Naive B cell (primary cell): ENCODE measurements at regions not wholly inside any gene's neighbourhood (a gene's known extent, or its start where the extent isn't known, plus 50 kb on each side); places are given as distances from the start of the nearest gene placed in this dataset.
"Not testable (repeated sequence)": the region's sequence is repeated elsewhere in the genome, so short reads cannot be mapped to it uniquely, and the experiment has no call there.

ENCODE experiments used
- ATAC-seq, 2 donors: fragments of 150-1000 bp; cut with Tn5 transposase; 2 replicates each; pipeline ENCODE4 v1.10.0; 2021; ENCODE audit warnings: low read depth in 2 of 2, mild to moderate bottlenecking in 2 of 2, moderate library complexity in 2 of 2
- DNase-seq: peaks from one replicate; pipeline ENCODE4 v3.0.0; 2022
- H3K27ac Mint-ChIP-seq, 6 donors: one replicate each; pipeline ENCODE4 v1.8.0; 2020 to 2022; ENCODE audit warnings: mild to moderate bottlenecking in 6 of 6, mixed read lengths in 6 of 6, moderate library complexity in 5 of 6, inconsistent platforms in 2 of 6
- H3K27me3 Mint-ChIP-seq, 3 donors: one replicate each; pipeline ENCODE4 v1.8.0; 2021 to 2022; ENCODE audit warnings: mixed read lengths in 3 of 3, mild to moderate bottlenecking in 1 of 3
- H3K36me3 Mint-ChIP-seq, 2 donors: one replicate each; pipeline ENCODE4 v1.8.0; 2020 to 2022; ENCODE audit warnings: mixed read lengths in 2 of 2, inconsistent platforms in 1 of 2, mild to moderate bottlenecking in 1 of 2
- H3K4me1 Mint-ChIP-seq, 3 donors: one replicate each; pipeline ENCODE4 v1.8.0; 2020 to 2022; ENCODE audit warnings: mixed read lengths in 3 of 3, inconsistent platforms in 1 of 3, mild to moderate bottlenecking in 1 of 3, moderate library complexity in 1 of 3
- H3K4me3 Mint-ChIP-seq, 8 donors: one replicate each; pipeline ENCODE4 v1.8.0; 2020 to 2022; ENCODE audit warnings: mild to moderate bottlenecking in 8 of 8, mixed read lengths in 8 of 8, moderate library complexity in 8 of 8, inconsistent platforms in 2 of 8
- H3K9me3 Mint-ChIP-seq, 7 donors: one replicate each; pipeline ENCODE4 v1.8.0; 2020 to 2022; ENCODE audit warnings: mixed read lengths in 7 of 7, mild to moderate bottlenecking in 5 of 7, inconsistent platforms in 2 of 7, moderate library complexity in 1 of 7

DNA sequence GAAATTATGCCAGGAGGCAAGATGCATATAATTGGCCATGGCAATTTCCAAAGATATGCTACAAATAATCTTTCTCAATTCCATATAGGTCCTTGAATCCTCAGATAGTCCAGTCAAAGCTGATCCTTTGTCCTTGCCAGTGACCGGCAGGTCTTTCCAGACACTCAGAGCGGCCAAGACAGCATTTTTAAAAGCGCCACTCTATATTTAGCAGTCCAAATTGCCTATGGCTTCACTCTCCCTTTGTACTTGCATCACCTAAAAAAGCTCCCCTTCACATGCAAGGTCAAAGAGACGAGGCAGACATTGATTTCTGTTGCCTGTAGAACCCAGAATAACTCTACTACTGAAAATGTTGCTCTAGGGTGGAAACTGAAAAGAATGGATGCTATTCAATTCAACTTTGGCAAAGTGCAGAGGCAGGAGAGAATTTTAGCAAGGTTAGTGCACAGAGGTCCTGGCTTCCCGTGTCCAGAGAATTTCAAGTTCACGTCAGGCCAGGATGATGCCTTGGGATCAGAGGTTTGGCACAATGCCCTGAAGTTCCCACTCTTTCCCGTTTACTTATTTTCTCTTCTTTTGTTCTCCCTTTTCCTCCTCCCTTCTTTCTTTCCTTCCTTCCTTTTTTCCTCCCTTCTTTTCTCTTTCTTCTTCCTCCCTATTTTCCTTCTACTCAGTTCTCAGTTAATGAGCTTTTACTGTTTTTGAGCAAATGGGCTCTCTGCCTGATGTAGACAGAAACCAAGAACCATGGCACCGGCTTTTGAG is 108.5 kb downstream of the KCNK1 start:
- H3K36me3 Mint-ChIP-seq, result no peaks in the 10 kb centered on the region
- H3K27ac Mint-ChIP-seq, result no peak overlapping the region
- ATAC-seq (no peak), DNase-seq (no peak)
- H3K4me1 Mint-ChIP-seq, result no peaks in the 10 kb centered on the region
- no peak overlapping the region for H3K4me3 Mint-ChIP-seq
- no peaks in the 10 kb centered on the region for H3K27me3 Mint-ChIP-seq
- peaks cover 0 to 2% (median 0%) of the 10 kb centered on the region in 7 donors for H3K9me3 Mint-ChIP-seq

DNA sequence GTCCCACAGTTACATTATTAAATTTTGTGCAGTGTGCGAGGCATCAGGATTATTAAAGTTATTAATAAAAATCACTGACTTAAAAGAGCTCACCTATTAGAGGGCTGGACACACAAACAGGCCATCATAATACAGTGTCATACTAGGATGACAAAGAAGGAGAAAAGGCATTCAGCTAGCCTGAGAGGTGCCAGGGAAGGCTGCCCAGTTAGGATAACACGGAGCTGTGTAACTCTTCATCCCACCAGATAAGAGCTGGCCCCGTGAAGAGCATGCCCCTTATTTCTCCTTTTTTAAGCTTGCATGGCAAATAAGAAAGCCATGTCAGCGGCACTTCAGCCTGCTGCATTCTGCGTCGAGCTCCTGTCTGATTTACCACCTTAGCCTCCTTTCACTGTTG is 109.5 kb downstream of the KCNK1 start:
- Mint-ChIP-seq H3K27ac (no peak overlapping the region), H3K27me3 (no peaks in the 10 kb centered on the region), H3K9me3 (peaks cover 0 to 2% (median 0%) of the 10 kb centered on the region in 7 donors), H3K36me3 (no peaks in the 10 kb centered on the region), H3K4me3 (no peak overlapping the region), H3K4me1 (no peaks in the 10 kb centered on the region)
- no peak for ATAC-seq
- no peak for DNase-seq

GRCh38 chr1:233724131-233724631 is 110.3 kb downstream of the KCNK1 start:
- H3K27ac Mint-ChIP-seq, H3K4me1 Mint-ChIP-seq, H3K4me3 Mint-ChIP-seq: not testable (repeated sequence)

GRCh38 chr1:233725423-233725822 is 111.5 kb downstream of the KCNK1 start:
- DNase-seq, result no peak

More at GRCh38 chr1:233724131-233724631, 110.3 kb downstream of the KCNK1 start:
- not testable (repeated sequence) for H3K9me3 Mint-ChIP-seq, H3K27me3 Mint-ChIP-seq, H3K36me3 Mint-ChIP-seq, ATAC-seq, DNase-seq

GRCh38 chr1:233728721-233729120 is 114.8 kb downstream of the KCNK1 start:
- DNase-seq (no peak), ATAC-seq (no peak)
- peaks cover 0 to 4% (median 2%) of the 10 kb centered on the region in 7 donors for H3K9me3 Mint-ChIP-seq
- H3K27me3 Mint-ChIP-seq, result peaks cover 0 to 4% (median 0%) of the 10 kb centered on the region in 3 donors
- no peak overlapping the region for H3K4me3 Mint-ChIP-seq
- H3K4me1 Mint-ChIP-seq, result no peaks in the 10 kb centered on the region
- no peaks in the 10 kb centered on the region for H3K36me3 Mint-ChIP-seq
- H3K27ac Mint-ChIP-seq, result no peak overlapping the region

More at GRCh38 chr1:233725423-233725822, 111.5 kb downstream of the KCNK1 start:
- Mint-ChIP-seq H3K27me3 (peaks cover 0 to 4% (median 0%) of the 10 kb centered on the region in 3 donors), H3K9me3 (peaks cover 0 to 5% (median 0%) of the 10 kb centered on the region in 7 donors), H3K27ac (no peak overlapping the region), H3K4me3 (no peak overlapping the region), H3K36me3 (no peaks in the 10 kb centered on the region), H3K4me1 (no peaks in the 10 kb centered on the region)
- no peak for ATAC-seq

DNA sequence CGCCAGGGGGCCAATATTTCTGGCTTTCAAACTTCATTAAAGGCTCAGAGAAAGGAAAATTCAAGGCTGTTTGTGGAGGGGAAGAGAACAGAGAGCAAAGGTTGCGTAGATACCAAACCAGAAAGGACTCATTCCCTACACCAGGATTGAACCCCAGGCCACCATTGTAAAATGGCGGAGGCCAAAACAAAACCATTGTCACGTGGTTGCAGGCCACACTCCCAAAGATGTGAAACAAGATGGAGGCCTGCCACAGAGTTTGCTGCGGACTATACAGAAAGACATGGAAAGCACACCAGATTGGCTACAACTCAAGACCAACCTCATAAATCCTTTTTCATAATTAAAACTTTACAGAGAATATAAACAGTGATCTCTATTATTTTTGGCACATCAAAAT is 116.5 kb downstream of the KCNK1 start:
- H3K4me3 Mint-ChIP-seq, result no peak overlapping the region
- no peak overlapping the region for H3K27ac Mint-ChIP-seq
- ATAC-seq, result no peak
- peaks cover 0 to 4% (median 2%) of the 10 kb centered on the region in 7 donors for H3K9me3 Mint-ChIP-seq
- no peaks in the 10 kb centered on the region for H3K4me1 Mint-ChIP-seq
- H3K27me3 Mint-ChIP-seq, result peaks cover 0 to 4% (median 0%) of the 10 kb centered on the region in 3 donors
- DNase-seq, result no peak
- H3K36me3 Mint-ChIP-seq, result no peaks in the 10 kb centered on the region

GRCh38 chr1:233730809-233731208 is 116.9 kb downstream of the KCNK1 start:
- Mint-ChIP-seq H3K9me3 (peaks cover 0 to 4% (median 0%) of the 10 kb centered on the region in 7 donors), H3K4me3 (no peak overlapping the region), H3K4me1 (no peaks in the 10 kb centered on the region), H3K27me3 (peaks cover 0 to 4% (median 0%) of the 10 kb centered on the region in 3 donors), H3K27ac (no peak overlapping the region), H3K36me3 (no peaks in the 10 kb centered on the region)
- DNase-seq (no peak), ATAC-seq (no peak)

DNA sequence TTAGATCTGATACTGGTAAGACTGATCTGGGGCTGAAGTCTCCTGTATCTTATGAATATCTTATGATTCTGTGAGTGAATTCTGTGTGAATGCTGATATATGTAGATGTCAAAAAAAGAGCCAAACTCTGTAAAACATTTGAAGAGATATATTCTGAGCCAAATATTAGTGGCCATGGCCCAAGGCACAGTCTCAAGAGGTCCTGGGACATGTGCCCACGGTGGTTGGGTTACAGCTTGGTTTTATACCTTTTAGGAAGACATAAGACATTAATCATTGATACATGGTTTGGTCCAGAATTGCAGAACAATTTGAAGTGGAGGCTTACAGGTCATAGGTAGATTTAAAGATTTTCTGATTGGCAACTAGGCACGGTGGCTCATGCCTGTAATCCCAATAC is 118.3 kb downstream of the KCNK1 start:
- DNase-seq (no peak), ATAC-seq (no peak)
- Mint-ChIP-seq H3K27ac (no peak overlapping the region), H3K4me1 (no peaks in the 10 kb centered on the region), H3K4me3 (no peak overlapping the region), H3K9me3 (peaks cover 0 to 4% (median 0%) of the 10 kb centered on the region in 7 donors), H3K36me3 (no peaks in the 10 kb centered on the region), H3K27me3 (peaks cover 0 to 4% (median 0%) of the 10 kb centered on the region in 3 donors)

- no peaks in the 10 kb centered on the region for H3K4me1 Mint-ChIP-seq
- H3K36me3 Mint-ChIP-seq, result no peaks in the 10 kb centered on the region
- DNase-seq, result no peak
- no peak overlapping the region for H3K4me3 Mint-ChIP-seq
- no peak for ATAC-seq
- H3K27ac Mint-ChIP-seq, result no peak overlapping the region
- no peaks in the 10 kb centered on the region for H3K27me3 Mint-ChIP-seq
- H3K9me3 Mint-ChIP-seq, result peaks cover 0 to 2% (median 0%) of the 10 kb centered on the region in 7 donors
These were observed 120.5 kb downstream of the KCNK1 start for GRCh38 chr1:233734456-233734855.

GRCh38 chr1:233735331-233735730 is 121.4 kb downstream of the KCNK1 start:
- ATAC-seq, result no peak
- Mint-ChIP-seq H3K9me3 (peaks cover 0 to 2% (median 0%) of the 10 kb centered on the region in 7 donors), H3K36me3 (no peaks in the 10 kb centered on the region), H3K27me3 (no peaks in the 10 kb centered on the region), H3K4me1 (no peaks in the 10 kb centered on the region), H3K4me3 (no peak overlapping the region), H3K27ac (no peak overlapping the region)
- DNase-seq, result no peak

DNA sequence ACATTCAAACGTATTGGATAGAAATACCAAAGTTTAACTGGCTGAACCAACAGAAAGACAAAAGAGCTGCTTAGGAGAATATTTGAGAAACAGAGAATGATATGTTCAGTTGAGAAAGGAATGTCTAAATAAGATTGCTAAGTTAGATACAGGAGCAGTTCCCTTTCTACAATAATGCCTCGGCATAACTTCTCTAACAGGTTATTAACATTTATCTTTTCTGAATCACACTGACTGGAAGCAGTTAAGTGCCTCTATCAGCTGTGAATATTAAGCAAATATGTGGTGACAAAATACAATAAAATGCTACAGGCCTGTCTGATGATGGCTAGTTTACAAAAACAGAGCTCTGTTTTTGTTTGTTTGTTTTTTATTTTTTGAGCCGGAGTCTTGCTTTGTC is 121.9 kb downstream of the KCNK1 start:
- H3K27ac Mint-ChIP-seq, result no peak overlapping the region
- DNase-seq (no peak), ATAC-seq (no peak)
- no peak overlapping the region for H3K4me3 Mint-ChIP-seq
- H3K27me3 Mint-ChIP-seq, result no peaks in the 10 kb centered on the region
- no peaks in the 10 kb centered on the region for H3K4me1 Mint-ChIP-seq
- H3K36me3 Mint-ChIP-seq, result no peaks in the 10 kb centered on the region
- H3K9me3 Mint-ChIP-seq, result peaks cover 0 to 2% (median 0%) of the 10 kb centered on the region in 7 donors

DNA sequence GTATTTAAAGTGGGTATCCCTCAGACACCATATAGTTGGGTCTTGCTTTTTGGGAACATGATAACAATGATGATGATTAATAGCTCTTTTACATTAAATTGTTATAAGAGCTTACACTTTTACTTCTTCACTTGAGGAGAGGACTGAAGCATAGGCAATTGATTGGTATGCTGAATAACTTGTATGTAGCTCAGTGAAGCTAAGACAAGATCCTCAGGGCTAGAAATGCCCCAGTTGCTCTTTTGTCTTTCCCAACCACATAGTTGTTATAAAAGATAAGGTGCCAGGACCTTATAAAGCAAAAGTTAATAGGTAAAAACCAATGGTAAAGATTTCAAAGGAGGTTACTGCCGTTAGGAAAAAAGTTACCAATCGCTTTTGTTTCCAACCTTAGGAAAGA is 123.4 kb downstream of the KCNK1 start:
- no peaks in the 10 kb centered on the region for H3K36me3 Mint-ChIP-seq
- H3K4me1 Mint-ChIP-seq, result no peaks in the 10 kb centered on the region
- no peak overlapping the region for H3K27ac Mint-ChIP-seq
- no peaks in the 10 kb centered on the region for H3K9me3 Mint-ChIP-seq
- ATAC-seq, result no peak
- H3K27me3 Mint-ChIP-seq, result no peaks in the 10 kb centered on the region
- DNase-seq, result no peak
- H3K4me3 Mint-ChIP-seq, result no peak overlapping the region

- Mint-ChIP-seq H3K4me3 (no peak overlapping the region), H3K27ac (no peak overlapping the region)
These were observed 124.5 kb downstream of the KCNK1 start for GRCh38 chr1:233738396-233738795.

DNA sequence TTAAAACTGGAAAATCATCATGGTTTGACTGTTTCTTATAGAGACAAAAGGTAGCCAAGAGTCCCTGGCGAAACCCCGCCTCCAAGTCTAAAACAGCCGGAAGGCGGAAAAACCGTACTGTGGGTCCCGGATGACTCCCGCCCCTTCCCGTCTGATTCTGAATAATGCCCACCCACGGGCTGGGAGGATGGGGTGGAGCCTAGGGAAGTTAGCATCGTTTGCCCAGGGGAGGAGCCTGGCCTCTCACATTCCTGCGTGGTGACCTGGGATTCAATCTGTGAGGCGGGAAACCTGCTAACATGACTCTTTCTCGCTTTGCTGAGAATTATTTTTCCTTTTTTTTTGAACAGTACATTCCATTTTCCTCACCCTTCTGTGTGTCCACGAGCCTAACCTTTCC is 124.9 kb downstream of the KCNK1 start:
- Mint-ChIP-seq H3K27me3 (peaks cover 0 to under 1% (median 0%) of the 10 kb centered on the region in 3 donors), H3K9me3 (no peaks in the 10 kb centered on the region), H3K4me1 (no peaks in the 10 kb centered on the region), H3K27ac (no peak overlapping the region), H3K36me3 (no peaks in the 10 kb centered on the region), H3K4me3 (no peak overlapping the region)
- DNase-seq (no peak), ATAC-seq (no peak)

More at GRCh38 chr1:233738396-233738795, 124.5 kb downstream of the KCNK1 start:
- ATAC-seq (no peak), DNase-seq (no peak)
- H3K36me3 Mint-ChIP-seq, result no peaks in the 10 kb centered on the region
- no peaks in the 10 kb centered on the region for H3K4me1 Mint-ChIP-seq
- no peaks in the 10 kb centered on the region for H3K27me3 Mint-ChIP-seq
- no peaks in the 10 kb centered on the region for H3K9me3 Mint-ChIP-seq
